GM12878 (cell line): ENCODE measurements at regions not wholly inside any gene's neighbourhood (a gene's known extent, or its start where the extent isn't known, plus 50 kb on each side); places are given as distances from the start of the nearest gene placed in this dataset.

Source experiments
- ATAC-seq: fragments of 200-7000 bp; cut with Tn5 transposase; 3 replicates; pipeline ENCODE4 v1.9.1; 2020; ENCODE audit warnings: mild to moderate bottlenecking, moderate library complexity
- BruUV-seq: library from RNA; stranded (reverse); fragments of 400-500 nt; replicated peaks from 2 replicates; lab custom pipeline; 2021; lab: Mats Ljungman, UMichigan
- CTCF ChIA-PET: fragments of 300-600 bp; sonication (Branson Sonifier 250); formaldehyde crosslinking; extraction: SDS; loops from one replicate; lab custom pipeline; 2021; ENCODE audit warnings: inconsistent platforms; lab: Yijun Ruan, JAX
- POLR2A ChIA-PET: fragments of 350-600 bp; formaldehyde crosslinking; extraction: SDS; loops from one replicate; lab custom pipeline; 2021; ENCODE audit warnings: inconsistent platforms; lab: Charles Lee
- RAD21 ChIA-PET: fragments of 300-600 bp; sonication (Branson Sonifier 250); formaldehyde crosslinking; loops from one replicate; lab custom pipeline; 2023; ENCODE audit warnings: antibody characterized with exemption; ENCODE audit not compliant: unreplicated experiment; lab: Charles Lee
- SMC1A ChIA-PET: fragments of 300-600 bp; sonication (Branson Sonifier 250); formaldehyde crosslinking; loops from one replicate; lab custom pipeline; 2023; ENCODE audit not compliant: unreplicated experiment, uncharacterized antibody; lab: Charles Lee
- DNase-seq: peaks from one replicate; pipeline ENCODE4 v3.0.0-alpha.2; 2011; ENCODE audit warnings: low read depth, low spot score
- FAIRE-seq: peaks from 3 replicates; lab custom pipeline; 2011; peaks lifted over from hg19 to GRCh38; lab: Jason Lieb, UNC
- H2AFZ ChIP-seq: 2 replicates; pipeline ENCODE4 v1.6.0; 2011; ENCODE audit warnings: low read depth, low read length, control low read depth; ENCODE audit not compliant: control insufficient read depth
- H3K27ac ChIP-seq: 2 replicates; pipeline ENCODE4 v1.5.1; 2011; ENCODE audit warnings: control low read depth; ENCODE audit not compliant: control insufficient read depth, insufficient read depth
- H3K27me3 ChIP-seq, 2 experiments: replicated peaks in 1 of 2; 2 replicates each; pipeline versions ENCODE4 v1.6.0 to v1.6.1; 2011; ENCODE audit warnings: low read length in 1 of 2; ENCODE audit not compliant: control insufficient read depth in 2 of 2, insufficient read depth in 2 of 2
- H3K36me3 ChIP-seq, 2 experiments: 2 replicates each; pipeline ENCODE4 v1.5.1; 2011; ENCODE audit warnings: low read length in 1 of 2; ENCODE audit not compliant: control insufficient read depth in 2 of 2, insufficient read depth in 2 of 2
- H3K4me1 ChIP-seq: 2 replicates; pipeline ENCODE4 v1.6.1; 2011; ENCODE audit warnings: mild to moderate bottlenecking, low read length, moderate library complexity, mixed read lengths; ENCODE audit not compliant: control insufficient read depth, insufficient read depth
- H3K4me2 ChIP-seq: 2 replicates; pipeline ENCODE4 v1.6.0; 2011; ENCODE audit warnings: control low read depth; ENCODE audit not compliant: control insufficient read depth, insufficient read depth
- H3K4me3 ChIP-seq: fragments of 200-600 bp; sonication (generic); 2 replicates; pipeline ENCODE4 v1.5.1; 2016
- H3K79me2 ChIP-seq: 2 replicates; pipeline ENCODE4 v1.6.0; 2011; ENCODE audit warnings: low read length; ENCODE audit not compliant: control insufficient read depth, insufficient read depth
- H3K9ac ChIP-seq: 2 replicates; pipeline ENCODE4 v1.8.0; 2011; ENCODE audit warnings: low read length, control low read depth, mixed read lengths; ENCODE audit not compliant: control insufficient read depth, insufficient read depth
- H3K9me3 ChIP-seq: replicated peaks from 3 replicates; pipeline ENCODE4 v1.5.1; 2011; ENCODE audit warnings: mild to moderate bottlenecking, low read length; ENCODE audit not compliant: control insufficient read depth, insufficient read depth
- H4K20me1 ChIP-seq: 2 replicates; pipeline ENCODE4 v1.6.0; 2011; ENCODE audit not compliant: control insufficient read depth, insufficient read depth
- BCLAF1 ChIP-seq: fragments of 450-650 bp; IDR thresholded peaks from 2 replicates; pipeline ENCODE4 v1.6.1; 2017; ENCODE audit warnings: antibody characterized with exemption, mild to moderate bottlenecking, moderate library complexity
- E2F8 ChIP-seq: fragments of 450-650 bp; IDR thresholded peaks from 2 replicates; pipeline ENCODE4 v1.6.1; 2018; ENCODE audit warnings: mild to moderate bottlenecking, low read depth, moderate library complexity; ENCODE audit not compliant: partially characterized antibody
- GATAD2B ChIP-seq: fragments of 450-650 bp; conservative IDR thresholded peaks from 2 replicates; pipeline ENCODE4 v1.6.1; 2017; ENCODE audit warnings: low read depth, mild to moderate bottlenecking, moderate library complexity
- MYC ChIP-seq: IDR thresholded peaks from 2 replicates; pipeline ENCODE4 v1.6.1; 2011; ENCODE audit warnings: mild to moderate bottlenecking, low read length, moderate library complexity, inconsistent platforms; ENCODE audit not compliant: insufficient read depth, insufficient replicate concordance, insufficient read length, severe bottlenecking
- PAX8 ChIP-seq: fragments of 450-650 bp; IDR thresholded peaks from 2 replicates; pipeline ENCODE4 v1.6.1; 2017; ENCODE audit warnings: mild to moderate bottlenecking, moderate library complexity
- RBBP5 ChIP-seq: fragments of 200-600 bp; sonication (generic); conservative IDR thresholded peaks from 2 replicates; pipeline ENCODE4 v1.6.1; 2016
- USF2 ChIP-seq: IDR thresholded peaks from 2 replicates; pipeline ENCODE4 v1.6.1; 2011; ENCODE audit warnings: low read depth, low read length, improper control_type of control experiment, borderline replicate concordance
- ZBTB11 ChIP-seq: fragments of 450-650 bp; formaldehyde crosslinking; IDR thresholded peaks from 2 replicates; pipeline ENCODE4 v1.5.0; 2022; ENCODE audit warnings: mild to moderate bottlenecking, missing genetic modification characterization
- ZNF592 ChIP-seq: fragments of 450-650 bp; IDR thresholded peaks from 2 replicates; pipeline ENCODE4 v1.6.1; 2017; ENCODE audit warnings: mild to moderate bottlenecking, moderate library complexity
- WGBS: methylation state at CpG from one replicate; pipeline ENCODE4 v1.1.6; 2016; ENCODE audit warnings: low lambda C conversion rate; ENCODE audit not compliant: insufficient replicate concordance, insufficient coverage; ENCODE audit errors: missing lambda C conversion rate; 5-methylcytosine and 5-hydroxymethylcytosine counted together
- in situ Hi-C: fragments of 300-500 bp; cut with MboI; formaldehyde crosslinking; loops from 9 replicates; pipeline ENCODE4 v1.14.3; 2018; ENCODE audit warnings: mixed read lengths
- intact Hi-C: fragments of 100-400 bp; cut with micrococcal nuclease; formaldehyde crosslinking; loops from one replicate; pipeline ENCODE4 v1.14.2; 2022; ENCODE audit not compliant: unreplicated experiment

GRCh38 chr12:17352164-17352563 lies 737.8 kb downstream of the RERGL start:
- Histone ChIP-seq H3K4me3 (no peak overlapping the region), H3K4me2 (no peak overlapping the region), H3K27me3 (no peaks in the 10 kb centered on the region), H3K4me1 (no peaks in the 10 kb centered on the region), H3K36me3 (no peaks in the 10 kb centered on the region), H3K9ac (no peak overlapping the region), H2AFZ (no peak overlapping the region), H4K20me1 (no peaks in the 10 kb centered on the region), H3K79me2 (no peaks in the 10 kb centered on the region), H3K9me3 (no peaks in the 10 kb centered on the region; the same call in 2 of the 3 replicates), H3K27ac (no peak overlapping the region)
- no peak for FAIRE-seq
- POLR2A ChIA-PET: no interaction called here
- no peak for DNase-seq
- CTCF ChIA-PET: interaction anchor here (1.2 kb wide), 1 partner anchor 184 kb away, joined by 3 read pairs; no protein-coding TSS in a partner anchor
- in situ Hi-C loops (no loop called here), intact Hi-C loops (no loop called here)
- SMC1A ChIA-PET: no interaction called here
- BruUV-seq: no TSS peak
- WGBS: 0% methylated on average over 1 of the region's 1 CpG
- RAD21 ChIA-PET: no interaction called here
- no peak for ATAC-seq
- TF ChIP-seq RBBP5 (no peak), GATAD2B (no peak), USF2 (no peak), MYC (no peak), PAX8 (no peak), E2F8 (no peak), ZNF592 (no peak), BCLAF1 (no peak), ZBTB11 (CRISPR knock-in tag) (no peak)
